ENCODE measurements at regions not wholly inside any gene's neighbourhood (a gene's known extent, or its start where the extent isn't known, plus 50 kb on each side); places are given as distances from the start of the nearest gene placed in this dataset.

GRCh38 chr6:14606353-14606752, 488.8 kb downstream of the CD83 start:
- TF ChIP-seq CTCF (IDR thresholded peaks at IDR 0.05; ENCODE audit: low read depth, low read length, missing control alignments), result no peak
- in situ Hi-C loops (cut with HindIII; ENCODE audit: low sequenced_read_pairs), result no loop called here
- H3K4me3 ChIP-seq (ENCODE audit: low read depth, low read length), result no peak overlapping the region
- no peak for DNase-seq (ENCODE audit: low read depth)

GRCh38 chr6:14610141-14610540, 492.6 kb downstream of the CD83 start:
- in situ Hi-C loops (cut with HindIII; ENCODE audit: low sequenced_read_pairs), result no loop called here
- no peak overlapping the region for H3K4me3 ChIP-seq (ENCODE audit: low read depth, low read length)
- no peak for DNase-seq (ENCODE audit: low read depth)
- TF ChIP-seq CTCF (IDR thresholded peaks at IDR 0.05; ENCODE audit: low read depth, low read length, missing control alignments), result no peak

GRCh38 chr6:14612016-14612980, 494.7 kb downstream of the CD83 start:
- TF ChIP-seq CTCF (IDR thresholded peaks at IDR 0.05; ENCODE audit: low read depth, low read length, missing control alignments), result no peak
- in situ Hi-C loops (cut with HindIII; ENCODE audit: low sequenced_read_pairs), result no loop called here
- H3K4me3 ChIP-seq (ENCODE audit: low read depth, low read length), result no peak overlapping the region
- no peak for DNase-seq (ENCODE audit: low read depth)

GRCh38 chr6:14614631-14615030, 497.1 kb downstream of the CD83 start:
- in situ Hi-C loops (cut with HindIII; ENCODE audit: low sequenced_read_pairs), result no loop called here
- H3K4me3 ChIP-seq (ENCODE audit: low read depth, low read length), result no peak overlapping the region
- no peak for TF ChIP-seq CTCF (IDR thresholded peaks at IDR 0.05; ENCODE audit: low read depth, low read length, missing control alignments)
- DNase-seq (ENCODE audit: low read depth), result no peak

- in situ Hi-C loops (cut with HindIII; ENCODE audit: low sequenced_read_pairs), result no loop called here
- DNase-seq (ENCODE audit: low read depth), result no peak
- no peak for TF ChIP-seq CTCF (IDR thresholded peaks at IDR 0.05; ENCODE audit: low read depth, low read length, missing control alignments)
- no peak overlapping the region for H3K4me3 ChIP-seq (ENCODE audit: low read depth, low read length)
Observed at GRCh38 chr6:14616656-14617055, 499.1 kb downstream of the CD83 start.

GRCh38 chr6:14618759-14619418, 501.3 kb downstream of the CD83 start:
- in situ Hi-C loops (cut with HindIII; ENCODE audit: low sequenced_read_pairs), result no loop called here
- no peak for DNase-seq (ENCODE audit: low read depth)
- no peak for TF ChIP-seq CTCF (IDR thresholded peaks at IDR 0.05; ENCODE audit: low read depth, low read length, missing control alignments)
- H3K4me3 ChIP-seq (ENCODE audit: low read depth, low read length), result no peak overlapping the region

All from astrocyte of the cerebellum (primary cell).